Thyroid gland (tissue), 4 donors: ENCODE measurements at regions not wholly inside any gene's neighbourhood (a gene's known extent, or its start where the extent isn't known, plus 50 kb on each side); places are given as distances from the start of the nearest gene placed in this dataset.

Experiments used
- DNase-seq, 2 donors: peaks; one replicate each; pipeline ENCODE4 v3.0.0-alpha.2; 2019
- H3K27ac ChIP-seq, 3 donors: fragments of 200-600 bp; sonication (generic); 1 replicate in 2 of 3; 2 replicates in 1 of 3; pipeline ENCODE4 v1.5.1; 2016 to 2019; ENCODE audit warnings: mild to moderate bottlenecking in 1 of 3, moderate library complexity in 1 of 3
- H3K27me3 ChIP-seq: fragments of 200-600 bp; sonication (generic); one replicate; pipeline ENCODE4 v1.5.1; 2019
- H3K36me3 ChIP-seq, 2 donors: fragments of 200-600 bp; sonication (generic); one replicate each; pipeline ENCODE4 v1.5.1; 2016 to 2019
- H3K4me1 ChIP-seq, 2 donors: fragments of 200-600 bp; sonication (generic); one replicate each; pipeline ENCODE4 v1.5.1; 2017 to 2019
- H3K4me3 ChIP-seq, 3 donors: fragments of 200-600 bp; sonication (generic); replicated peaks in 1 of 3; 1 replicate in 2 of 3; 2 replicates in 1 of 3; pipeline ENCODE4 v1.5.1; 2016; ENCODE audit warnings: mild to moderate bottlenecking in 1 of 3
- H3K9me3 ChIP-seq: fragments of 200-600 bp; sonication (generic); one replicate; pipeline ENCODE4 v1.5.1; 2017
- CTCF ChIP-seq, 6 experiments: fragments of 200-600 bp in 3 of 6; fragments of 450-650 bp in 3 of 6; sonication (generic) in 3 of 6; IDR thresholded peaks; one replicate each; pipeline ENCODE4 v1.5.1; 2016 to 2019; ENCODE audit warnings: antibody characterized with exemption in 6 of 6, mild to moderate bottlenecking in 2 of 6, inconsistent platforms in 1 of 6, moderate library complexity in 1 of 6
- POLR2A ChIP-seq, 2 donors: fragments of 450-650 bp; IDR thresholded peaks; one replicate each; pipeline ENCODE4 v1.6.1; 2017; ENCODE audit warnings: antibody characterized with exemption in 2 of 2, mild to moderate bottlenecking in 2 of 2, moderate library complexity in 1 of 2
- WGBS, 2 donors: methylation state at CpG; one replicate each; pipeline ENCODE4 v1.1.5; 2017; 5-methylcytosine and 5-hydroxymethylcytosine counted together
- intact Hi-C: fragments of 100-400 bp; cut with DNase I; formaldehyde crosslinking; loops from one replicate; pipeline ENCODE4 v1.15.1; 2023

GRCh38 chr12:67795236-67795635 lies 146.7 kb downstream of the DYRK2 start:
- no peaks in the 10 kb centered on the region for H3K9me3 ChIP-seq
- H3K27me3 ChIP-seq: no peaks in the 10 kb centered on the region
- TF ChIP-seq POLR2A (IDR thresholded peaks at IDR 0.05) (no peak), CTCF (IDR thresholded peaks at IDR 0.05) (no peak)
- 95 to 97% methylated on average over 2 of the region's 2 CpGs for WGBS, 2 donors
- no peak for DNase-seq
- H3K27ac ChIP-seq: no peak overlapping the region
- peaks cover 7 to 8% of the 10 kb centered on the region in 2 donors for H3K4me1 ChIP-seq
- H3K4me3 ChIP-seq: no peak overlapping the region
- intact Hi-C loops: no loop called here
- no peaks in the 10 kb centered on the region for H3K36me3 ChIP-seq

GRCh38 chr12:67797185-67797741 lies 148.7 kb downstream of the DYRK2 start:
- H3K9me3 ChIP-seq: no peaks in the 10 kb centered on the region
- no peak overlapping the region for H3K27ac ChIP-seq
- intact Hi-C loops: no loop called here
- H3K4me3 ChIP-seq: no peak overlapping the region
- DNase-seq: no peak
- WGBS, 2 donors: 81 to 83% methylated on average over 8 of the region's 8 CpGs
- TF ChIP-seq CTCF (IDR thresholded peaks at IDR 0.05) (no peak), POLR2A (IDR thresholded peaks at IDR 0.05) (no peak)
- H3K36me3 ChIP-seq: no peaks in the 10 kb centered on the region
- peaks cover 7 to 8% of the 10 kb centered on the region in 2 donors for H3K4me1 ChIP-seq
- no peaks in the 10 kb centered on the region for H3K27me3 ChIP-seq

- no peaks in the 10 kb centered on the region for H3K36me3 ChIP-seq
- no peaks in the 10 kb centered on the region for H3K27me3 ChIP-seq
- DNase-seq: no peak
- intact Hi-C loops: no loop called here
- TF ChIP-seq POLR2A (IDR thresholded peaks at IDR 0.05) (no peak), CTCF (IDR thresholded peaks at IDR 0.05) (no peak)
- H3K9me3 ChIP-seq: no peaks in the 10 kb centered on the region
- H3K27ac ChIP-seq: no peak overlapping the region
- H3K4me3 ChIP-seq: no peak overlapping the region
- peaks cover 7 to 8% of the 10 kb centered on the region in 2 donors for H3K4me1 ChIP-seq
Measured at GRCh38 chr12:67797753-67798152, 149.2 kb downstream of the DYRK2 start.

GRCh38 chr12:67798768-67799167 lies 150.2 kb downstream of the DYRK2 start:
- intact Hi-C loops: no loop called here
- TF ChIP-seq CTCF (IDR thresholded peaks at IDR 0.05) (no peak), POLR2A (IDR thresholded peaks at IDR 0.05) (no peak)
- Histone ChIP-seq H3K4me1 (peaks cover 7 to 8% of the 10 kb centered on the region in 2 donors), H3K27ac (no peak overlapping the region), H3K36me3 (no peaks in the 10 kb centered on the region), H3K9me3 (no peaks in the 10 kb centered on the region), H3K4me3 (no peak overlapping the region), H3K27me3 (no peaks in the 10 kb centered on the region)
- no peak for DNase-seq
- WGBS, 2 donors: 72 to 80% methylated on average over 2 of the region's 2 CpGs

GRCh38 chr12:67802731-67803130 lies 154.2 kb downstream of the DYRK2 start:
- intact Hi-C loops: no loop called here
- 58 to 63% methylated on average over 5 of the region's 5 CpGs for WGBS, 2 donors
- DNase-seq: no peak
- TF ChIP-seq POLR2A (IDR thresholded peaks at IDR 0.05): no peak
- no peak for TF ChIP-seq CTCF (IDR thresholded peaks at IDR 0.05)
- no peaks in the 10 kb centered on the region for H3K27me3 ChIP-seq
- H3K36me3 ChIP-seq: no peaks in the 10 kb centered on the region
- H3K4me1 ChIP-seq: peaks cover 12 to 20% of the 10 kb centered on the region in 2 donors
- H3K27ac ChIP-seq: no peak overlapping the region
- no peak overlapping the region for H3K4me3 ChIP-seq
- no peaks in the 10 kb centered on the region for H3K9me3 ChIP-seq
